HS-27A (cell line): ENCODE measurements at regions not wholly inside any gene's neighbourhood (a gene's known extent, or its start where the extent isn't known, plus 50 kb on each side); places are given as distances from the start of the nearest gene placed in this dataset.

ENCODE experiments used
- DNase-seq: peaks from one replicate; pipeline ENCODE4 v3.0.0-alpha.2; 2012; ENCODE audit warnings: low read depth, missing footprints

DNA sequence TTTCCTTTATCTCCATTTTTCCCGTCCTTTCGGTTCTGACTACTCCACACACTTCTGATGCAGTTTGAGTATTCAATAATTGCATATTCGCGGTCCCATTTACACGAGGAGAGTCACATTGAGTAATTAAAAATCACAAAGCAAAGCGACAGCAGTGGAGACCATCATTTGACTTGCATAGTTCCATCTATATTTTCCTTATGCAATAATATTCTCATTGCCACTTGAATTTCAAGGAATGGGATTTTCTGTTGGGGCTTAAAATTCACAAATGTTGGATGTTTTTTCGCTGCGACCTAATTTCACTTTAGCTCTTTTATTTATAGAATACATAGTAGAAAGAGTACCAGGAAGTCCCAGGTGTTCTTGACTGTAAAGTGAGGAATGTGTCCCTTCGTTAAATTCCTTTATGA is 186.8 kb downstream of the ZEB2 start:
- DNase-seq, result no peak

DNA sequence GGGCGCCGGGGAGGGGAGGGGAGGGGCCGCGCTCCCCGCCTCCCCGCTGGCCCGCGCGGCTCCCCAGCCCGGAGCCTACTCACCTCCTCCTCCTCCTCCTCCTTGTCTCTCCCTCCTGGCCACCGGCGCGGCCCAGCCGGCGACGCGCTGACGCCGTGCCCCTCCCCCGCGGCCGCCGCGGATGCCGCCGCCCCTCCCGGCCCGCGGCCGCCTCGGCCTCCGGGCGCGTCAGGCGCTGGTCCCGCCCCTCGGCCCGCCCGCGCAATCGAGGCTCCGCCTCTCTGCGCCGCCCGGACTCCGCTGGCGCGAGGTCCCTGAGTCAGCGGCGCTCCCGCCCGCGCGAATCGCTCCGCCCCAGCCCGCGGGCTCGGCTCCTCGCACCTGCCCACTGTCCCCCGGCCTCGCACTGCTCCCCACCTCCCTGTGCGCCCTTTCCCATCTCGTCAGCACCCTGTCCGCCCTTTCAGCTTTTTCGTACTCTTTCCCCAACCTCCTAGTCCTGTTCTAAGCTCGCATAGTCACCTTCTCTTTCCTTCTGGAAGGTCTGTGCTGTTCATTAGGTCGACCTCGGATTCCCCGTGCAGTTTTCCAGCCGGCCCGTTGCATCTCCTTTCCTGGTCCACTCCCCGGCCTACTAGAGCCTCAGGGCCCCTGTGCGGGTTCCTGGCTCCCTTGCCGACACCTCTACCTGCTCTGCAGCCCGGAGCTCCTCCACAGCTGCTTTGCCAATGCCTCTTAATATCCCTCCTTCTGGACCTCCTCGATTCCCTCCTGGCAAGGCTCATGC is 187.4 kb downstream of the ZEB2 start:
- DNase-seq, result no peak

DNA sequence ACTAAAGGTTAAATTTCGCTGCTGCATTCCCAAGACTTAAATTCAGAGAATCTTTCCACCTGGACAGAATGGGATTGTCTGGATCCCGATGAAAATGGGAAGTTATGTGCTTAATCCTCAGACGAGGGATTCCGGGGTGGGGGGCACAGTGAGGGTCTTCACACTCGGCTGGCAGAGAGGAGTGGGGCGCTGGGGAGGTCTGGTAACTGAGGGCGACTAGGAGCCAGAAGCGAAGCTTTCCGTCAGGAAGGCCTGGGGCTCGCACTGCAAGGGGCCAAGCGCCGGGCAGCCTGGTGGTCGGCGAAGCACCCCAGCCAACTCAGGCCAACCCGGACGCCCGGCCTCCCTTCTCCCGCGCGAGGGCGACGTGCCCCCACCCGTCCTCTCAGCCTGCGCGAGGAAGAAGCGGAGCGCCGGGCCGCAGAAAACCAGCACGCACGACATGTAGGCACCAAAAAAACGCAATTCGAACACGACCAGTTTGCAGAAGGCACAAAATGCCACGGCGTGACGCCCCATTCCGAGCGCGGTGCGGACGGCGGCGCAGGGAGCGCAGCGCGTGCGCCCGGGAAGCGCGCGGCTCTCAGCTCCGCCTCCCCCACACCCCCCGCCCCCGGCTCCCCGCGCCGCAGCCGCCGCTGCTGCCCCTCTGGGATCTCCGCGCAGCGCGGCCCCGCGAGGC is 188.1 kb downstream of the ZEB2 start:
- no peak for DNase-seq

DNA sequence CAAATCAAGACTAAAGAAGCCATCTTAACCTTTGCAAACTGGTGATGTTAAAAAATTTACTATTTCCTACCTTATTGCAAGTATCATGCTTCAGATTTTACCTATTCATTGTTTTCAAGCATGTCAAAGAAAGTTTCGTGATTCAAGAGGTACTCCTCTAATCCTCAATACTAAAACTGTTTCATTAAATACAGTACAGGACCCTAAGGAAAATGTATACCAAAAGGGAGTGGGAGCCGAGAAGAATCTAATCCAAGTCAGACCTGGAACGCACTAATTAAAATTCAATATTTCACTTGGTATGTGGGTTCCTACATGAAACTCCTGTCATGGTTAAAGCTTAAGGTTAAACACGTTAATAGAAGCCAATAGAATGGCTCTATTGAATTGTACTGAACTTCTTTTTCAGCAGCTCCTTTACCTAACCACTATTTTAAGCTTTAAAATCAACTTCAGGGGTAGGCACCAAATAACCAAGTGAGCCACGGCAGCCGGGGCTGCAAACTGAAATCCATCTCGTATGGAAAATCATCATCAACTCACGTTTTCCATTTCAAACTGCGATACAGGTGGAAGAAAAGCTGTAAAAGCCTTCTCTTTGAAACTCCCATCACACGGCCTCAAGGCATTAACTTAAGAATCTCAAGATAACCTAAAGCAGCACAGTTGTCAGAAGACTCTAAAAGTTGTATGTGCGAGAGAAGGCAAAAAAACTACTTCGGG is 188.8 kb downstream of the ZEB2 start:
- DNase-seq, result no peak

DNA sequence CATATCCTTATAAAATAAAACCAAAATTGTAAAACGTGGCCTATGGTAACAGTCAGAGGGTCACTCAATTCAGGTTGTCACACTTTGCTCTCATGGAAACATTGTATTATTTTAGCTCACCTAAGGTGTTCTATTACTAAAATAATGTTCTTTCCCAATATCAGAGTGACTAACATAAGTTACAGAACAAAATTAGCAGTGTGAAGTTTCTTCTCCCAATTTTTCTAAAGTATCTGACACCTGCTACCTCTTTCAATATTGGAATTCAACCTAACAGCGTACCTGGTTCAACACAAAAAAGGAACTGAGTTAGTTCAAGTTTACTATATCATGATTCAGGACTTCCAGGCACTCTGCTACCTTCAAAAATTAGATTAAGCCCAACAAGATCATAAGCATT is 190.4 kb downstream of the ZEB2 start:
- no peak for DNase-seq

DNA sequence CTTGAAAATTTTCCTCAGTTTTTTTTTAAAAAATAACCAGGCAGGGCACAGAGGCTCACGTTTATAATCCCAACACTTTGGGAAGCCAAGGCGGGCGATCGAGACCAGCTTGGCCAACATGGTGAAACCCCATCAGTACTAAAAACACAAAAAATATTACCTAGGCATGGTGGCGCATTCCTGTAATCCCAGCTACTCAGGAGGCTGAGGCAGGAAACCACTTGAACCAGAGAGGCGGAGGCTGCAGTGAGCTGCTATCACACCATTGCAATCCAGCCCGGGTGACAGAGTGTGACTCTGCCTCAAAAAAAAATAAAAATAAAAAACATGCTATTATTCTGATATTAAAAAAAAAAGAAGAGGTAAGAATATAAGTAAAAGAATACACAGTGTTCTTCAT is 191.0 kb downstream of the ZEB2 start:
- no peak for DNase-seq

DNA sequence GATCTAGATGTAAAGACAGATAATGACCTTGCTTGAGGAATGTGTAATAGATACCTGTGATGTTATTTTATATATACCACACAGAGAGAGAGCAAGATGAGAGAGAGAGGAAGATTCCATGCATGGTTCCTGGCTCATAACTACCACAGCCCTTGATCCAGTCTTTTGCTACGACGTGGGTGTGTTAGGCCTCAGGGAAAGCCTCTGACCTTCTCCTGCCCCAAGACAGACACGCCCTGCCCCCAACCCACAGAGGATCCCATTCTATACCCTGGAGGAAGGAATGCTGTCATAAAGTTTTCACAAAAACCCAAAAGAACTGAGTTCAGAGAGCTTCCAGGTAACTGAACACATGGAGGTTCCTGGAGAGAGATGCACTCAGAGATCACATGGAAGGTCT is 193.1 kb downstream of the ZEB2 start:
- DNase-seq, result no peak

DNA sequence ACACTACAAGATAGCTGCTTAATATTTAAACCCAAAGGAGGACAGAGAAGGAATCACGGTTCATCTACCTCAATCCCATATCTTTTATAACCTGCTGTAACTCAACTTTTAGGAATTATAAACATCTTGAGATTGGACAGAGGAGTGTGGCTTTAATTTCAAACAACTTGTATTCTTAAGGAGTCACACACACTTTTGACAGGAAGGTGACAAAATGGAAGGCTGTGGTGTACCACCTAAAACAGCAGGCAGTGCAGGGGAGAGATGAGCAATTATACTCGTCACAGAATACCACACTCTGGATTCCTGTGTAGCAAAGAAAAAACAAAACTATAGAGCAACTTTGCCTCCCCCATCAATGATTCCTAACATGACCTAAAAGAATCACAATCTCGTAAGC is 194.8 kb downstream of the ZEB2 start:
- no peak for DNase-seq

DNA sequence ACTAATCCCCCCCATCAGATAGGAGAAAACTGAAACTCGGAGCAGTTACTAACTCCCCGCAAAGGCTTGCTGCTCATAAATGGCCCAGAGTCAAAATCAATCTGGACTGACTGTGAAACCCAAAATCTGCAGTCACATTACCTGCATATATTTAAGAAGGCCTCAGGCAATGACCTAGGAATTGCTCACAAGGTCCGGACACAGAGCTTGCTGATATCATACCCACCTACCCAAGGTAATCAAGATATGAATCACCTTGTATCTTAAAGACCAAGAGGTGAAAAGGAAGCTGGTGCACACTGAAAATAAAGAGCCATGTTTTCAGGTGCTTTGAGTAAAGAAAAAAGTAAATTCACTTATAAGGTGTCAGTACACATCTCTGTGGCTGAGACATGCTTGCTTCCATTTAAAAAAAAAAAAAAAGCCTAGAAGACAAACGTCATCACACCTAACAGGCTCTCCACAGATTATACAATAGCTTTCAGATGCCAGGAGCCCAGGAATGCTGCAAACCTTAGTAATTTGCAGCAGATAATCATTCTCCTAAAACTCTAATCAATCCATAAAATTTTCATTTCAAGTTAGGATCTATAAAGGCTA is 195.4 kb downstream of the ZEB2 start:
- no peak for DNase-seq

DNA sequence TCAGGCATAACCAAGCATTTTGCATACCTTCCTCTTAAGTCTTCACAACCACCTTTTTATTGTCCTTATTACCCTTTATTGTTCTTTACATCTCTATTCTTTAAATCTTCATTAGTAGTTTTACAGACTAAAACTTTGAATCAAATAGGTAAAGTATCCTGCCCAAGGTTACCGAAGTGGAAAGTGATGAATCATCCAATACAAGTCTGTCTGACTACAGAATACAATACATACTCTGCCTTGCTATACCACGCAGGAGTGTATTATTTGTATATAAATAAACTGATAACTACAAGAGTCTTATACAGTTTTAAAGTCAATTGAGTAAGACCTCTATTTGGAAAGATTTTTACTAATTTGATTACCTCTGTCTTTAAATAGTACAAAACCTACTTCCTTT is 196.0 kb downstream of the ZEB2 start:
- no peak for DNase-seq

DNA sequence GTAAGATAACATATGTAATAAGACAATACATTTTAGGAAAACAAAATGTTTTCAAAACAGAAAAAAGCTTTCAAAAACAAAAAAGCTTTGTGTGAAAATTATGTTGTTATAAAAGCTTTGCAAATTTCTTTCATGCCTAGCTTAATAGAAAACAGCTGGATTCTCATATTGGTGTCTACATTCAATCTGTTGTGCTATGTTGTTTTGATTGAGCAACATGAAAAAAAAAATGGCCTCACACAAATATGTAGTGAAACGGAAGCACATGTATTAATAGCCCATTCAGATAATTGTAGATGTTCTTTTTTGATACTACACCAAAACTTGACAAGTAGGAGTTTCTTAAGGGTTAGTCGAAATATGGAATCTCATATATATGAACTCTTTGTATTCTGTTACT is 197.5 kb downstream of the ZEB2 start:
- no peak for DNase-seq

DNA sequence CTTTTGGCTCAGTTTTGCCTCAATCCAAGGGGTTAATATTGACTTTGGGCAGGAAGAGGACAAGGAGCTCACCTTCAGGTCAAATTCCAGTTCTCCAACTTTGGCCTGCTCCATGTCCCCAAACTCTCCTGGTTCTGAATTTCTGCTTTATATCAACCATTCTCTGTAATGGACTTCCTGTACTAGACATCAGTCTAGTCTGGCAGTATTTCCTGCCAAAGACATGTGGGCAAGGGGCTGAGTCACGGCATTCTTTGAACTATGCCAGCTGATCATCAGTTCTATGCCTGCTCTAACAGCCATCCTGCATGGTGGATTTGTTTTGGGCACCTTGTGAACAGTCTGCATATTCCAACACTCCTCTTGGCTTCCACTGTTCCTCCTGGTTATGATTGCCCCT is 199.4 kb downstream of the ZEB2 start:
- peak; percentile 59 for DNase-seq

DNA sequence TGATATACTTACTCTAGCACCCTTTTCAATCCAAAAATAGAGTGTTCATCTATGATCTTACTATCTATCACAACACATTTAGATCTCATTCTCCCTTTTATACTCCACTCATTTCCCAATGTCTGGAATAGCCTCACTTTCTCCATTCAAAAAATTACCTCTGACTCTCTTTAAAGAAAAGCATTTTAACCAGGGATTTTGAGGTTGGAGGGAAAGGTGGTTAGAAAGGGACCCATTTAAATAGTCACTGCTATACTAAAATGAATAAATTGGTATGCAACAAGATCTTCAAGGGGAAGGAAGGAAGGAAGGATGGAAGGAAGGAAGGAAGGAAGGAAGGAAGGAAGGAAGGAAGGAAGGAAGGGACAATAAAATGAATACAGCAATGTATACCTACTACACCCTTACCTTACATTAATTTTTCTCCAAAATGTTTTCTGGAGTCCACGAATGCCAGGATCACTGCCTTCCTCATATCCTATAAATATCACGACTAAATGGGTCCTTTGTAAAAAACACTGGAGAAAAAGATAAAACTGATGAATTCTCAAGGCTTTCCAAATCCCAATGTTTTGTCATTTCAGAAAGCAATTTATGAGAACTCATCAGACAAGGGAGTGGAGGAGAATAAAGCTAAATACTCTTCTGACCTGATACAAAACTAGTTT is 202.7 kb downstream of the ZEB2 start:
- no peak for DNase-seq

DNA sequence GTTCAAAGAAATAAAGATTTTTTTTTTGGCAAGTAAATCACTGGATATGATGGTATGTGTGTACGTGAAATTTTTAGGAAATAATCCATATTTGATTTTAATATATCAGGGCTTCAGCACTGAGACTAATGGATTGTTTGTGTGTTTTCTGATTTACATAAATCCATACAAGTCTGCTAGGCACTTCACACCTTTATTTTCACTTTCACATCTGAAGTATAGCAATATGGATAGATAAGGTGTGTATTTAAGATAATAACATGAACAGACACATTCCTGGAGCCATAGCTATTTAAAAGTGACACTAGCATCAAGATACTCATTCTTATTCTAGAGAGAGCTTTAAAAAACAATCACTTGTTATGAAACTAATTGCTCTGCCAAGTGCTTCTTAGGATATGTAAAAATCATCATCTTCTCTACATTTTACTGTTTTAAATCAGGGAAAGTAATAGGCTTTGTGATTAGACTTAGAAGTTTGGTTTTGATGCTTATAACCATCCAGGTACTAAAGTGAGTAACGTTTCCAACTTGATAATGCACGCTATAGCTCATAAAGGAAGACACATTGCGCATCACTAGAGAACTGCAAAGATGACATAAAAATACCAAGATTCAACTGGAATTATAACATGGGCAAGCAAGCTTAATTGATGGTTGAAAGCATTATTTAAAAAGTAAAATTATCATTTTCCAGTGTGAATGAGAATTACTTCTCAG is 208.9 kb downstream of the ZEB2 start:
- DNase-seq, result no peak

DNA sequence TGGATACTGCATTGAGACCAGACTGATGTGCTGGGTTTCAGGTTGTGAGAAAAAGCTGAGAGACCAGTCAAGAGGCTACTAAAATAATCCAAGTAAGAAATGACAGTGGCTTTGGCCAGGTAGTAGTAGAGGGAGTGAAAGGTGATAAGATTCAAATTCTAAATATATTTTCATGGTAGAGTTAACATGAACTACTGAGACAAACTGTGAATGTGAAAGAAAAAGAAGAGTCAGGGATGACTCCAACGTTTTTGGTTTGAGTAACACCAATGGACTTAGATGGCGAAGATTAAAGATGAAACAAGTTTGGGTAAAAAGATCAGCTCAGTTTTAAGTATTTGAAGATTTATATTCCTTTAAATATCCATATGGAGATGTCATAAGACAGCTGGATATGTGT is 209.4 kb downstream of the ZEB2 start:
- no peak for DNase-seq

DNA sequence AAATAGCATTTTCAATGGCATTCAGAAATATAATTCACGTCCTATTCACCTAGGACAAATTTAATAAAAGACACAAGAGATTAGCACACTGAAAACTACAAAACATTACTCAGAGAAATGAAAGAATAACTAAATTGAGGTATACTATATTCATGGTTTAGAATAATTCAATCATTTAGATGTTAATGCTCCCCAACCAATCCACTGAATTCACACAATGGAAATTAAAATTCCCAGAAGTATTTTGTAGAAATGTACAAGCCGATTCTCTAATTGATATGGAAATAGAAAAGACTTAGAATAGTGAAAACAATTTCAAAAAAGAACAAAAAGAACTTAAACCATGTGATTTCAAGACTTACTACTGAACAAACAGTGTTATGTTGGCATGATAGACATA is 212.2 kb downstream of the ZEB2 start:
- no peak for DNase-seq

DNA sequence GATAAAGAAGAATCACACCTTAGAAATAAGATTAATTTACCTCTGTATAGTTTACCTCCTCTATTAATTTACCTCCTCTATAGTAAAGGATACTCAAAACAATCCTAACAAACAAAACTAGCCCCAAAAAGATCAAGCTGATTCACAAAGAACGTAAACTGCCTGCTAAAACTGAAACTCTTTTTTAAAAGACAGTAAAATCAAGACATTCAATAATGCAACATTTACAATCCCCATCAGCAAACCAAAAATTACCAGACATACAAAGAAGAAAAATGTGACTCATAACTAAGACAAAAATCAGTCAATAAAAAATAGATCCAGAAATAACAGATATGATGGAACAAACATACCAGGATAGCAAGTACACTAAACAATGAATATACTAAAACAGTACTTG is 215.7 kb downstream of the ZEB2 start:
- DNase-seq, result no peak

DNA sequence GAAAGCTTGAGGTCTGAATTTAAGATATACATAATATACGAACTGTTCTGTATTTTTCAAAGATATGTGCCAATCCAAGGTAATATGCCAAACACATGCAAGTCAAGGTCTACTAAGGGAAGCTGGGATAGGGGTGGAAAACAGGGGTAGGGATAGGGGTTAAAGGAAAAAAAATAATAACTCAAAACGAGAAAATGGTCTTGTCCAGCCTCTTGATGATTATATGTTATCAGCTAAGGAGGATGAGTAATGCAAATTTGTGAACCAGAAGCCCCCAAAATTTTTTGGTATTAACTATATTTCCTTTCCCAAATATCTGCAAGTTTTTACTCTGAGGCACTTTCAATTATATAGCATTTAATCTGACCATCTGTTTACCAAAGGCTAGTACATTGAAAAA is 219.3 kb downstream of the ZEB2 start:
- no peak for DNase-seq

DNA sequence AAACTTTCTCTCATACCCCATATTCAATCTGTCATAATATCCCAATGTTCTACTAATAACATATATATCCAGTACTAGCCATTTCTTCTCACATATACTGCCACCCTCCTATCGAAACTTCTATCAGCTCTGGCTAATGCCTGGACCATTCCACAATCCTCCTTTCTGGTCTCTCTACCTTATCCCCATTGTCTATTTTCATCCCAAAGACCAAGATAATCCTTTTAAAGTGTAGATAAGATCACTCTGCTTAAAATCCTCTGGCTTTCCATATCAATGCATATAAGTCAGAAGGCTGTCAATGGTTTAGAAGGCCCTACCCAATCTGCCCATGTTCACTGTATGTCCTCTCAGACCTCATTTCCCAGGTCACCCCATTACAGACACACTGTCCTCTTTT is 229.6 kb downstream of the ZEB2 start:
- no peak for DNase-seq

DNA sequence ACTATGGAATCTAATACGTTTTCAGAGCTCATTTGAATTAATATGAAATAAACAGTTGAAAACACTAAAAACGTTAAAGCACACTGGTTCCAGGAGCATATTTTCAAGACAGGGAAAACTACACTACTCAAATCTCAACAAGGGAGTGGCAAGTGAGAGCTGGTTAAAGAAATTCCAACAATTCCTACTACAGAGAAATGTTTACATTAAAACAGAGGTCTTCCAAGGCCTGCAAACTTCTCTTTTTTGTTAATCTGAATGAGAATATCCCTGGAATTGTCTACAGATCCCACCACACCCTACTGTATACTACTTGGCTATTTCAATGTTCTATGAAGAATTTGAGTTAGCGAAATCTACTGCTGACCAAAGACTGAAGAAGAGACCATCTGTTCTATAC is 231.5 kb downstream of the ZEB2 start:
- peak; percentile 12 for DNase-seq

DNA sequence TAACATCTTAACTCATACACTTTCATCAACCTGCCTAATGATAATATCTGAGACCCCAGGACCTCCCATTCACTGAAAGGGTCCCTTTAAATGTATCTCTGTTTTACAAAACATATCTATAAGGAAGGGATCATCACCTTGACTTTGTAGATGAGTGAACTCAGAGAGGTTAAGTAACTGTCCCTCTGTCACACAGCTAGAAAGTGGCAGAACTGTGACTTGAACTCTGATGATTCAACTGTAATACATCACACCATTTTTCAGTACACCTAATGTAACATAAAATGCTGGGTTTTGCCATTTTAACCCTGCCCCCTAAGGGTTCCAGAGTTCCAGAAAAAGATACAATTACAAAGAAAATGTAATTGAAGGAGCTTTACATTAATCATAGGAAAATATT is 234.6 kb downstream of the ZEB2 start:
- DNase-seq, result no peak

DNA sequence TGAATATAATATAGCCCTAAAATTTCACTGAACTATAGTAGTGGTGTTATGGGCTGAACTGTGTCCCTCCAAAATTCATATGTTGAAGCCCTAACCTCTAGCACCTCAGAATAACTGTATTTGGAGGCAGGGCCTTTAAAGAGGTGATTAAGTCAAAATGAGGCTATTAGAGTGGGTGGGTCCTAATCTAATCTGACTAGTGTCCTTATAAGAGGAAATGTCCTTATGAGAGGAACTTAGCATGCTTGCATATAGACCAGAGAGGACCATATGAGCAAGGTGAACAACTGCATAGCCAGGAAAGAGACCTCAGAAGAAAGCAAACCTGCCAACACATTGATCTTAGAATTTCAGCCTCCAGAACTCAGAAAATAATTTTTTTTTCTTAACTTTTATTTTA is 238.4 kb downstream of the ZEB2 start:
- DNase-seq, result no peak
